NCI-H146 (cell line): ENCODE measurements at regions not wholly inside any gene's neighbourhood (a gene's known extent, or its start where the extent isn't known, plus 50 kb on each side); places are given as distances from the start of the nearest gene placed in this dataset.

ENCODE experiments used
- DNase-seq: peaks from one replicate; lab custom pipeline; 2025; lab: John Stamatoyannopoulos, UW

GRCh38 chr5:173527671-173528070 is 88.8 kb downstream of the BOD1 start:
- no peak for DNase-seq

- no peak for DNase-seq
These were observed 92.3 kb downstream of the BOD1 start for GRCh38 chr5:173524136-173524535.

GRCh38 chr5:173523388-173523787 is 93.1 kb downstream of the BOD1 start:
- DNase-seq = no peak

GRCh38 chr5:173522518-173522917 is 93.9 kb downstream of the BOD1 start:
- DNase-seq = no peak

- DNase-seq = no peak
These were observed 97.6 kb downstream of the BOD1 start for GRCh38 chr5:173518856-173519255.

- no peak for DNase-seq
These were observed 98.8 kb downstream of the BOD1 start for GRCh38 chr5:173517648-173518047.

GRCh38 chr5:173515526-173515925 is 100.9 kb downstream of the BOD1 start:
- no peak for DNase-seq

- no peak for DNase-seq
These were observed 101.8 kb downstream of the BOD1 start for GRCh38 chr5:173514661-173515060.

- DNase-seq = no peak
These were observed 102.9 kb downstream of the BOD1 start for GRCh38 chr5:173513521-173513991.

GRCh38 chr5:173512637-173513435 is 103.6 kb downstream of the BOD1 start:
- no peak for DNase-seq

GRCh38 chr5:173509060-173509459 is 107.4 kb downstream of the BOD1 start:
- DNase-seq = no peak

GRCh38 chr5:173507171-173507570 is 109.3 kb downstream of the BOD1 start:
- DNase-seq = no peak

GRCh38 chr5:173505634-173506033 is 110.8 kb downstream of the BOD1 start:
- no peak for DNase-seq

- no peak for DNase-seq
These were observed 114.5 kb downstream of the BOD1 start for GRCh38 chr5:173501922-173502321.

GRCh38 chr5:173501271-173501670 is 115.2 kb downstream of the BOD1 start:
- DNase-seq = no peak

- no peak for DNase-seq
These were observed 116.3 kb downstream of the BOD1 start for GRCh38 chr5:173500213-173500560.

GRCh38 chr5:173499471-173500212 is 116.8 kb downstream of the BOD1 start:
- DNase-seq = no peak

- no peak for DNase-seq
These were observed 117.5 kb downstream of the BOD1 start for GRCh38 chr5:173498739-173499470.

- no peak for DNase-seq
These were observed 118.2 kb downstream of the BOD1 start for GRCh38 chr5:173498286-173498685.

- no peak for DNase-seq
These were observed 118.8 kb downstream of the BOD1 start for GRCh38 chr5:173497685-173498084.

GRCh38 chr5:173496883-173497255 is 119.6 kb downstream of the BOD1 start:
- no peak for DNase-seq

- no peak for DNase-seq
These were observed 120.1 kb downstream of the BOD1 start for GRCh38 chr5:173496129-173496882.
